Pancreas (tissue), 10 donors: ENCODE measurements at regions not wholly inside any gene's neighbourhood (a gene's known extent, or its start where the extent isn't known, plus 50 kb on each side); places are given as distances from the start of the nearest gene placed in this dataset.

ENCODE experiments used
- ATAC-seq, 4 donors: fragments of 200-7000 bp; cut with Tn5 transposase; one replicate each; pipeline versions ENCODE4 v1.8.0 to v1.9.1; 2020; ENCODE audit warnings: mild to moderate bottlenecking in 4 of 4, moderate library complexity in 4 of 4
- DNase-seq, 6 donors: peaks; one replicate each; pipeline ENCODE4 v3.0.0-alpha.2; 2020
- FAIRE-seq: peaks from 2 replicates; lab custom pipeline; 2012; peaks lifted over from hg19 to GRCh38; lab: Jason Lieb, UNC
- H3K27ac ChIP-seq, 4 donors: fragments of 200-600 bp; sonication (generic); 1 replicate in 3 of 4; 2 replicates in 1 of 4; pipeline versions ENCODE4 v1.5.0 to v1.8.0; 2020
- H3K27me3 ChIP-seq, 4 donors: fragments of 200-600 bp; one replicate each; pipeline ENCODE4 v1.8.0; 2021
- H3K36me3 ChIP-seq, 3 donors: fragments of 200-600 bp; sonication (generic) in 1 of 3; one replicate each; pipeline versions ENCODE4 v1.5.0 to v1.8.0; 2020 to 2021
- H3K4me1 ChIP-seq, 3 donors: fragments of 200-600 bp; one replicate each; pipeline ENCODE4 v1.8.0; 2021
- H3K4me3 ChIP-seq, 4 donors: fragments of 200-600 bp; sonication (generic) in 2 of 4; one replicate each; pipeline versions ENCODE4 v1.5.0 to v1.8.0; 2020 to 2021
- H3K9me3 ChIP-seq, 4 donors: fragments of 200-600 bp; one replicate each; pipeline ENCODE4 v1.8.0; 2021
- CTCF ChIP-seq, 4 donors: fragments of 200-600 bp; sonication (generic) in 3 of 4; IDR thresholded peaks; one replicate each; pipeline versions ENCODE4 v1.5.0 to v1.8.0; 2021; ENCODE audit warnings: antibody characterized with exemption in 4 of 4
- WGBS, 2 donors: extraction: QIAGEN DNeasy Blood & Tissue Kit; methylation state at CpG; one replicate each; pipeline ENCODE4 v1.1.7; 2013; 5-methylcytosine and 5-hydroxymethylcytosine counted together
- intact Hi-C, 3 donors: fragments of 100-400 bp; cut with DNase I; formaldehyde crosslinking; loops; one replicate each; pipeline versions ENCODE4 v1.11.1 to v1.14.2; 2022
- donor health status: healthy with polysubstance abuse.
- donor health status: DM: no; HTN: no; CAD: no; lungs with moderate emphysema.
- donor health status: DM: no; HTN: no; CAD: no.
- donor health status: control.
- donor health status: control.
- donor health status: Bipolar disorder and iron deficiency.
- donor health status: DM: yes; HTN: yes; CAD: no.
- donor health status: DM: no; HTN: no; CAD: no.
- donor health status: DM: no; HTN: no; CAD: no.
- donor health status: DM: yes; HTN: yes; CAD: no.

GRCh38 chr14:58846682-58847465 lies 209.1 kb downstream of the DACT1 start:
- Histone ChIP-seq H3K4me3 (no peak overlapping the region), H3K27me3 (no peaks in the 10 kb centered on the region), H3K9me3 (no peaks in the 10 kb centered on the region), H3K36me3 (no peaks in the 10 kb centered on the region), H3K27ac (no peak overlapping the region), H3K4me1 (no peaks in the 10 kb centered on the region)
- TF ChIP-seq CTCF (IDR thresholded peaks at IDR 0.05): no peak
- DNase-seq (no peak), ATAC-seq (no peak), FAIRE-seq (no peak)
- WGBS, 2 donors: 63 to 84% methylated on average over 5 of the region's 5 CpGs
- intact Hi-C loops: no loop called here

GRCh38 chr14:58848365-58848764 lies 210.6 kb downstream of the DACT1 start:
- 90 to 93% methylated on average over 8 of the region's 8 CpGs for WGBS, 2 donors
- no peak for ATAC-seq
- TF ChIP-seq CTCF (IDR thresholded peaks at IDR 0.05): no peak

GRCh38 chr14:58849601-58850000 lies 211.8 kb downstream of the DACT1 start:
- Histone ChIP-seq H3K4me1 (no peaks in the 10 kb centered on the region), H3K27ac (no peak overlapping the region), H3K36me3 (no peaks in the 10 kb centered on the region), H3K27me3 (no peaks in the 10 kb centered on the region), H3K9me3 (no peaks in the 10 kb centered on the region), H3K4me3 (no peak overlapping the region)
- ATAC-seq (no peak), FAIRE-seq (no peak), DNase-seq (no peak)
- WGBS, 2 donors: 58 to 71% methylated on average over 4 of the region's 4 CpGs
- intact Hi-C loops: no loop called here
- TF ChIP-seq CTCF (IDR thresholded peaks at IDR 0.05): no peak

More at GRCh38 chr14:58848365-58848764, 210.6 kb downstream of the DACT1 start:
- no peak for FAIRE-seq
- H3K27me3 ChIP-seq: no peaks in the 10 kb centered on the region
- no peak overlapping the region for H3K4me3 ChIP-seq
- DNase-seq: no peak
- intact Hi-C loops: no loop called here
- no peaks in the 10 kb centered on the region for H3K9me3 ChIP-seq
- no peak overlapping the region for H3K27ac ChIP-seq
- no peaks in the 10 kb centered on the region for H3K4me1 ChIP-seq
- no peaks in the 10 kb centered on the region for H3K36me3 ChIP-seq

GRCh38 chr14:58850011-58850410 lies 212.2 kb downstream of the DACT1 start:
- no peaks in the 10 kb centered on the region for H3K36me3 ChIP-seq
- no peak for ATAC-seq

More at GRCh38 chr14:58850011-58850410, 212.2 kb downstream of the DACT1 start:
- intact Hi-C loops: no loop called here
- no peaks in the 10 kb centered on the region for H3K4me1 ChIP-seq
- FAIRE-seq: no peak
- no peak for DNase-seq
- H3K27ac ChIP-seq: no peak overlapping the region
- no peaks in the 10 kb centered on the region for H3K9me3 ChIP-seq
- H3K4me3 ChIP-seq: no peak overlapping the region
- TF ChIP-seq CTCF (IDR thresholded peaks at IDR 0.05): no peak
- H3K27me3 ChIP-seq: no peaks in the 10 kb centered on the region
- WGBS, 2 donors: 61 to 66% methylated on average over 1 of the region's 1 CpG
